ENCODE measurements at regions not wholly inside any gene's neighbourhood (a gene's known extent, or its start where the extent isn't known, plus 50 kb on each side); places are given as distances from the start of the nearest gene placed in this dataset.

- Histone ChIP-seq H3K27me3 (ENCODE audit: control insufficient read depth, insufficient read depth, low read length) (no peaks in the 10 kb centered on the region), H3K4me1 (ENCODE audit: control insufficient read depth, insufficient read depth, low read length, poor library complexity, severe bottlenecking) (no peaks in the 10 kb centered on the region), H3K4me3 (ENCODE audit: low read depth, low read length) (no peak overlapping the region), H3K9me3 (ENCODE audit: control insufficient read depth in 2 of 2, low read length in 2 of 2) (no peaks in the 10 kb centered on the region), H3K27ac (ENCODE audit: insufficient read depth, low read length, poor library complexity, severe bottlenecking) (no peak overlapping the region), H3K36me3 (ENCODE audit: control insufficient read depth, insufficient read depth, low read length) (no peaks in the 10 kb centered on the region)
- DNase-seq (no peak), ATAC-seq (ENCODE audit: low read depth in 2 of 2) (no peak)
- Mint-ChIP-seq H3K36me3 (peaks cover 4% of the 10 kb centered on the region), H3K27me3 (no peaks in the 10 kb centered on the region), H3K4me3 (no peak overlapping the region), H3K27ac (no peak overlapping the region), H3K4me1 (no peaks in the 10 kb centered on the region), H3K9me3 (peaks cover 0 to 8% (median 3%) of the 10 kb centered on the region in 7 donors)
These were observed 335.5 kb upstream of the NOX3 start for GRCh38 chr6:155791186-155791585.

GRCh38 chr6:155787168-155787567 is 331.5 kb upstream of the NOX3 start:
- H3K27ac Mint-ChIP-seq = no peak overlapping the region
- H3K9me3 Mint-ChIP-seq = peaks cover 0 to 6% (median 2%) of the 10 kb centered on the region in 7 donors
- no peak for ATAC-seq (ENCODE audit: low read depth in 2 of 2)
- H3K36me3 Mint-ChIP-seq = peaks cover 4% of the 10 kb centered on the region
- Histone ChIP-seq H3K4me1 (ENCODE audit: control insufficient read depth, insufficient read depth, low read length, poor library complexity, severe bottlenecking) (no peaks in the 10 kb centered on the region), H3K9me3 (ENCODE audit: control insufficient read depth in 2 of 2, low read length in 2 of 2) (no peaks in the 10 kb centered on the region), H3K36me3 (ENCODE audit: control insufficient read depth, insufficient read depth, low read length) (no peaks in the 10 kb centered on the region), H3K4me3 (ENCODE audit: low read depth, low read length) (no peak overlapping the region), H3K27me3 (ENCODE audit: control insufficient read depth, insufficient read depth, low read length) (no peaks in the 10 kb centered on the region), H3K27ac (ENCODE audit: insufficient read depth, low read length, poor library complexity, severe bottlenecking) (no peak overlapping the region)
- H3K4me1 Mint-ChIP-seq = no peaks in the 10 kb centered on the region
- peaks cover 4% of the 10 kb centered on the region for H3K27me3 Mint-ChIP-seq
- H3K4me3 Mint-ChIP-seq = no peak overlapping the region
- DNase-seq = no peak

DNA sequence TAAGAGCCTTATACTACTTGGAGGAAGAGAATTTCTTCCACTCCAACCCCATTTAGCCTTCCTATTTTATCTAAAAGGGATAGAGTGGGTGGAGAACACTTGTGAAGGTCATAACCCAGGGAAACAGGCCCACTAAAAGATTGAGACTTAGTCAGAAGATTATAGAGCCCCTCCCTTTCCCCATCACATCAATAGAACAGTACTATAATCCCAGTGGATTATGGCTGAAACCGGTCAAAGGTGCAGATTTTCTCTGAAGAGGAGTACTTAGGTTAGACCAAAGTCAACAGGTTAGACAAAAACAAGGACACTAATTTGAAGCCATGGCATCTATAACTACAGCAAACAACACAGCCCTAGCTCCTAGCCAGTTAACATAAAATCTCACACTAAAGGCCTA is 330.9 kb upstream of the NOX3 start:
- Histone ChIP-seq H3K27ac (ENCODE audit: insufficient read depth, low read length, poor library complexity, severe bottlenecking) (no peak overlapping the region), H3K4me3 (ENCODE audit: low read depth, low read length) (no peak overlapping the region), H3K36me3 (ENCODE audit: control insufficient read depth, insufficient read depth, low read length) (no peaks in the 10 kb centered on the region), H3K9me3 (ENCODE audit: control insufficient read depth in 2 of 2, low read length in 2 of 2) (no peaks in the 10 kb centered on the region), H3K4me1 (ENCODE audit: control insufficient read depth, insufficient read depth, low read length, poor library complexity, severe bottlenecking) (no peaks in the 10 kb centered on the region), H3K27me3 (ENCODE audit: control insufficient read depth, insufficient read depth, low read length) (no peaks in the 10 kb centered on the region)
- no peak overlapping the region for H3K4me3 Mint-ChIP-seq
- H3K27ac Mint-ChIP-seq = no peak overlapping the region
- DNase-seq (no peak), ATAC-seq (ENCODE audit: low read depth in 2 of 2) (no peak)
- H3K36me3 Mint-ChIP-seq = peaks cover 4% of the 10 kb centered on the region
- H3K27me3 Mint-ChIP-seq = peaks cover 5% of the 10 kb centered on the region
- H3K9me3 Mint-ChIP-seq = peaks cover 0 to 6% (median 2%) of the 10 kb centered on the region in 7 donors
- H3K4me1 Mint-ChIP-seq = no peaks in the 10 kb centered on the region

GRCh38 chr6:155782739-155783459 is 327.3 kb upstream of the NOX3 start:
- DNase-seq (no peak), ATAC-seq (ENCODE audit: low read depth in 2 of 2) (no peak)
- Histone ChIP-seq H3K4me3 (ENCODE audit: low read depth, low read length) (no peak overlapping the region), H3K27me3 (ENCODE audit: control insufficient read depth, insufficient read depth, low read length) (no peaks in the 10 kb centered on the region), H3K9me3 (ENCODE audit: control insufficient read depth in 2 of 2, low read length in 2 of 2) (no peaks in the 10 kb centered on the region), H3K36me3 (ENCODE audit: control insufficient read depth, insufficient read depth, low read length) (no peaks in the 10 kb centered on the region), H3K27ac (ENCODE audit: insufficient read depth, low read length, poor library complexity, severe bottlenecking) (no peak overlapping the region), H3K4me1 (ENCODE audit: control insufficient read depth, insufficient read depth, low read length, poor library complexity, severe bottlenecking) (no peaks in the 10 kb centered on the region)
- no peak overlapping the region for H3K27ac Mint-ChIP-seq
- H3K36me3 Mint-ChIP-seq = peaks cover 4% of the 10 kb centered on the region
- H3K27me3 Mint-ChIP-seq = peaks cover 5% of the 10 kb centered on the region
- H3K4me1 Mint-ChIP-seq = no peaks in the 10 kb centered on the region
- no peak overlapping the region for H3K4me3 Mint-ChIP-seq
- peaks cover 0 to 6% (median 1%) of the 10 kb centered on the region in 7 donors for H3K9me3 Mint-ChIP-seq

DNA sequence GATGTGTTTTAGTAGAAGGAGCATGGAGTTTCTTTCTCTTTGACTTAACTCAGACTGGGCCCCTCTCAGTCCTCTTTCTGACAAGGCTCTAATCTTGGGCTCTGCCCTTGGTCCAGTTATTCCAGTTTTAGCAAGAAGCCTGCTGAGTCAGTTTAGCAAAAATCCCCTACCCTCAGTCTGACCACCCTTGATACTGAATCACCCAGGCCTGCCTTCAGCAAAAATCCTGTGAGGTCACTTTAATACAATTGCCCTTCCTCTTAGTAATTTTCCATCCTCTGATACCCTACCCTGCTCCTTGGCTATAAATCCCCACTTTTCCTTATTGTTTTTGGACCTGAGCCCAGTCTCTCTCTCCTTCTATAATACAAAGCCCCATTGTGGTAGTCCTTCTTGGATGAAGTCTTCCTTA is 326.7 kb upstream of the NOX3 start:
- Histone ChIP-seq H3K27ac (ENCODE audit: insufficient read depth, low read length, poor library complexity, severe bottlenecking) (no peak overlapping the region), H3K36me3 (ENCODE audit: control insufficient read depth, insufficient read depth, low read length) (no peaks in the 10 kb centered on the region), H3K4me3 (ENCODE audit: low read depth, low read length) (no peak overlapping the region), H3K27me3 (ENCODE audit: control insufficient read depth, insufficient read depth, low read length) (no peaks in the 10 kb centered on the region), H3K9me3 (ENCODE audit: control insufficient read depth in 2 of 2, low read length in 2 of 2) (no peaks in the 10 kb centered on the region), H3K4me1 (ENCODE audit: control insufficient read depth, insufficient read depth, low read length, poor library complexity, severe bottlenecking) (no peaks in the 10 kb centered on the region)
- DNase-seq (no peak), ATAC-seq (ENCODE audit: low read depth in 2 of 2) (no peak)
- H3K4me1 Mint-ChIP-seq = no peaks in the 10 kb centered on the region
- no peak overlapping the region for H3K4me3 Mint-ChIP-seq
- peaks cover 4% of the 10 kb centered on the region for H3K36me3 Mint-ChIP-seq
- H3K27ac Mint-ChIP-seq = no peak overlapping the region
- H3K27me3 Mint-ChIP-seq = peaks cover 5% of the 10 kb centered on the region
- peaks cover 0 to 6% (median under 1%) of the 10 kb centered on the region in 7 donors for H3K9me3 Mint-ChIP-seq

GRCh38 chr6:155779456-155779855 is 323.8 kb upstream of the NOX3 start:
- no peaks in the 10 kb centered on the region for H3K9me3 ChIP-seq (ENCODE audit: control insufficient read depth in 2 of 2, low read length in 2 of 2)
- peaks cover 0 to 4% (median 0%) of the 10 kb centered on the region in 7 donors for H3K9me3 Mint-ChIP-seq
- H3K27ac ChIP-seq (ENCODE audit: insufficient read depth, low read length, poor library complexity, severe bottlenecking) = no peak overlapping the region
- H3K4me1 ChIP-seq (ENCODE audit: control insufficient read depth, insufficient read depth, low read length, poor library complexity, severe bottlenecking) = no peaks in the 10 kb centered on the region
- no peaks in the 10 kb centered on the region for H3K4me1 Mint-ChIP-seq
- peaks cover 5% of the 10 kb centered on the region for H3K27me3 Mint-ChIP-seq
- H3K27me3 ChIP-seq (ENCODE audit: control insufficient read depth, insufficient read depth, low read length) = no peaks in the 10 kb centered on the region
- H3K4me3 ChIP-seq (ENCODE audit: low read depth, low read length) = no peak overlapping the region
- H3K4me3 Mint-ChIP-seq = no peak overlapping the region
- no peaks in the 10 kb centered on the region for H3K36me3 ChIP-seq (ENCODE audit: control insufficient read depth, insufficient read depth, low read length)
- DNase-seq (no peak), ATAC-seq (ENCODE audit: low read depth in 2 of 2) (no peak)
- H3K27ac Mint-ChIP-seq = no peak overlapping the region
- no peaks in the 10 kb centered on the region for H3K36me3 Mint-ChIP-seq

DNA sequence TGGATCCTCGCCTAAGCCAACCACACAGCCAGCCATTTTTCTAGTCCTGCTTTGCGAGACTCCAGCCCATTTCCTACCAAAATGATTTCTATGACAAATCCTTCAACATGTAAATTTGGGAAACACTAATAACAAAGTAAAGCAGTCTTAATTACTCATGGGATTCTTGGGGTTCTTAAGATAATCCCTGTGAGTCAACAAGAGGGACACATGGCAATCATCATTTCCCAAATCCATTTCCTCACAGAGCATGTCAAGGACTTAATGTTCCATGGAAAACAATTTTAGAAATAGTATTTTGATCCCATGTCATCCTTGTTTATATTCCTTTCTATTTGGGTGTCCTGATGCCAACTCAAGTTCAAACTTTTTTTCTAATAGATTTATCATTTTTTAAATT is 322.7 kb upstream of the NOX3 start:
- Histone ChIP-seq H3K27ac (ENCODE audit: insufficient read depth, low read length, poor library complexity, severe bottlenecking) (no peak overlapping the region), H3K9me3 (ENCODE audit: control insufficient read depth in 2 of 2, low read length in 2 of 2) (no peaks in the 10 kb centered on the region), H3K4me1 (ENCODE audit: control insufficient read depth, insufficient read depth, low read length, poor library complexity, severe bottlenecking) (no peaks in the 10 kb centered on the region), H3K4me3 (ENCODE audit: low read depth, low read length) (no peak overlapping the region), H3K36me3 (ENCODE audit: control insufficient read depth, insufficient read depth, low read length) (no peaks in the 10 kb centered on the region), H3K27me3 (ENCODE audit: control insufficient read depth, insufficient read depth, low read length) (no peaks in the 10 kb centered on the region)
- no peaks in the 10 kb centered on the region for H3K4me1 Mint-ChIP-seq
- DNase-seq = no peak
- H3K4me3 Mint-ChIP-seq = no peak overlapping the region
- H3K36me3 Mint-ChIP-seq = no peaks in the 10 kb centered on the region
- no peak overlapping the region for H3K27ac Mint-ChIP-seq
- H3K9me3 Mint-ChIP-seq = peaks cover 0 to 13% (median 2%) of the 10 kb centered on the region in 7 donors
- H3K27me3 Mint-ChIP-seq = peaks cover 5% of the 10 kb centered on the region
- no peak for ATAC-seq (ENCODE audit: low read depth in 2 of 2)

DNA sequence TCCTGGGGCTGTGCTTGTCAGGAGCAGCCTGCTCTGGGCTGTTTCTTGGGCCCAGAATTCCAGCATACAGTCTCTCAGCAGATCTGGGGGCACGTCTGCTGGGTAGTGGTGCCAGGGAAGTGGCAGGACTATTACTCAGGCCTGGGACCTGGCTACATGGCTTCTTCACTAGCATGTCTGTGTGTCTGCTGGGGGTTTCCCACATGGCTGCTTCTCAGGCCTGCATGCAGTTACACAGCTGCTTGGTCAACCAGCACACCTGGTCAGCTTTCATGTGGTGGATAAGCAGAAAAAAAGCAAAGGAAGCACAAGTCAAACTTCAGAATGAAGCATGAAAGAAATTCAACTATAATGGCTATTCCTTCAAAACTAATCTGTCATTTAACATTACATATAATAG is 316.2 kb upstream of the NOX3 start:
- Histone ChIP-seq H3K27ac (ENCODE audit: insufficient read depth, low read length, poor library complexity, severe bottlenecking) (no peak overlapping the region), H3K9me3 (ENCODE audit: control insufficient read depth in 2 of 2, low read length in 2 of 2) (no peaks in the 10 kb centered on the region), H3K36me3 (ENCODE audit: control insufficient read depth, insufficient read depth, low read length) (no peaks in the 10 kb centered on the region), H3K27me3 (ENCODE audit: control insufficient read depth, insufficient read depth, low read length) (no peaks in the 10 kb centered on the region), H3K4me3 (ENCODE audit: low read depth, low read length) (no peak overlapping the region), H3K4me1 (ENCODE audit: control insufficient read depth, insufficient read depth, low read length, poor library complexity, severe bottlenecking) (no peaks in the 10 kb centered on the region)
- Mint-ChIP-seq H3K4me3 (no peak overlapping the region), H3K36me3 (no peaks in the 10 kb centered on the region), H3K9me3 (peaks cover 0 to 29% (median 4%) of the 10 kb centered on the region in 7 donors), H3K27ac (no peak overlapping the region), H3K27me3 (no peaks in the 10 kb centered on the region), H3K4me1 (no peaks in the 10 kb centered on the region)
- DNase-seq = no peak
- ATAC-seq (ENCODE audit: low read depth in 2 of 2) = no peak

All from CD4-positive, CD25-positive, alpha-beta regulatory T cell (primary cell).